Activated CD4-positive, CD25-positive, alpha-beta regulatory T cell treated with anti-CD3 and anti-CD28 coated beads, Interleukin-2, amount 50 U/mL, for 72 hours (primary cell): ENCODE measurements at regions not wholly inside any gene's neighbourhood (a gene's known extent, or its start where the extent isn't known, plus 50 kb on each side); places are given as distances from the start of the nearest gene placed in this dataset.
"Not testable (repeated sequence)": the region's sequence is repeated elsewhere in the genome, so short reads cannot be mapped to it uniquely, and the experiment has no call there.

Experiments
- DNase-seq: peaks from one replicate; pipeline ENCODE4 v3.0.0; 2021

DNA sequence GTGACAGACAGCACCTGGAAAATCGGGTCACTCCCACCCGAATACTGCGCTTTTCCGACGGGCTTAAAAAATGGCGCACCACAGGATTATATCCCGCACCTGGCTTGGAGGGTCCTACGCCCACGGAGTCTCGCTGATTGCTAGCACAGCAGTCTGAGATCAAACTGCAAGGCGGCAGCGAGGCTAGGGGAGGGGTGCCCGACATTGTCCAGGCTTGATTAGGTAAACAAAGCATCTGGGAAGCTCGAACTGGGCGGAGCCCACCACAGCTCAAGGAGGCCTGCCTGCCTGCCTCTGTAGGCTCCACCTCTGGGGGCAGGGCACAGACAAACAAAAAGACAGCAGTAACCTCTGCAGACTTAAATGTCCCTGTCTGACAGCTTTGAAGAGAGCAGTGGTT lies 1370.0 kb downstream of the SUCLG1 start:
- DNase-seq = not testable (repeated sequence)

DNA sequence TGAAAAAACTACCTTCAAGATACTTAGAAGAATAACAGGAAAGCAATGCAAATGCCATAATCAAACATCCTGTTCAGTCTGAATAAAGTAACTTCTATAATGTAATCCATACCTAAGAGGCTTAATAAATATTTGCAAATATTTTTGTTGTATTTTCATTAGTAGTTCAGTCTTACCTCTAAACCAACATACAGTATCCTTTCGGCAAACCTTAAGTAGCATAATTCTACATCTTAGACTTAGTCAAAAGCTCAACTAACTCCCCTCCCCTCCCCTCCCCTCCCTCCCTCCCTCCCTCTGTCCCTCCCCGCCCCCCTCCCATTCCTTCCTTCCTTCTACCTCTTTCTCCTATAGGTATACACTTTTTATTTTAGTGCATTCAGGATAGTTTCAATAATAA lies 1373.2 kb downstream of the SUCLG1 start:
- no peak for DNase-seq

DNA sequence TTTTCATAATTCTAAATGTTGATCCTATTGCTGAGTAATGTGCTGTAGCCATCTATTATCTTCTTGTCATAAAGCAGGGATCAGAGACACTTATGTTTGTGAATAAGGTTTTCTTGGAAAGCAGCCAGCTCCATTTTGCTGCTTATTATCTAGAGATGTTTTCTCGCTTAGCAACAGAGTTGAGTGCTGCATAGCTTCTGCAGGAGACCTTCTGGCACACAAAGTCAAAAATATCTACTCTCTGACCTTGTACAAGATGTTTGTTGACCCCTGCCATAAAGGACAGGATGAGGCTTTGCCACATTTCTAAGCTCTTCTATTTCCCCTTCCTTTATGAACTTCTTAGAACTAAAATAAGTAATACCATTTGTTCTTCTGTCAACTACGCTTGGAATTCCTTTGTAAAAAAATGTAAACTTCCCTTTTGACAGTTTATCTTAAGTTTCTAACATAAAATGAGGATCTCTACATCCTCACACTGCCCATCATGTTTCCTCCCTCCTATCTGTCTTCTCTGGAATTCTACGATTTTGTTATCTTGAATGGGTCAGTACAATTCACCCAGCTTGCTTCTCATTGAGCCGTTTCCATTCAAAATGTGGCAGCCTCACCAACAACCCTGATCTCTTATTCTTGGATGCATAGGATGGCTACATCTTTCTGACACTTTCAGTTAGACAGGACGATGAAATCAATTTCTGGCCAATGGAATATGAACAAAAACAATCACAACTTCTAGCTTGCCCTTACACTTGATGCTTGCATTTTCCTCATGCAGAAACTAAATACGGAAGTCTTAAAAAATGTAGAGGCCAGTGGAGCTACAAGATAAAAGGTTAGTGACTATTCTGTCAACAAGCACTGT lies 1377.0 kb downstream of the SUCLG1 start:
- DNase-seq = no peak

DNA sequence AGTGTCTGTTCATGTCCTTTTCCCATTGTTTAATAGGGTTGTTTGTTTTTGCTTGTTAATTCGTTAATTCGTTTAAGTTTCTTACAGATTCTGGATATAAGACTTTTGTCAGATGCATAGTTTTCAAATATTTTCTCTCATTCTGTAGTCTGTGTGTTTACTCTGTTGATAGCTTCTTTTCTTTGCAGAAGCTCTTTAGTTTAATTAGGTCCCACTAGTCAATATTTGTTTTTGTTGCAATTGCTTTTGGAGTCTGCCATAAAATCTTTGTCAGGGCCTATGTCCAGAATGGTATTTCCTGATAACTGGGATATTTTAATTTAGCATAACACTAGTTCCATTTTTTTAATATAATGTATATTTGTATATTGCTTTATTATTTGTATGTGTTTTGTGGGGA lies 1380.1 kb downstream of the SUCLG1 start:
- no peak for DNase-seq

DNA sequence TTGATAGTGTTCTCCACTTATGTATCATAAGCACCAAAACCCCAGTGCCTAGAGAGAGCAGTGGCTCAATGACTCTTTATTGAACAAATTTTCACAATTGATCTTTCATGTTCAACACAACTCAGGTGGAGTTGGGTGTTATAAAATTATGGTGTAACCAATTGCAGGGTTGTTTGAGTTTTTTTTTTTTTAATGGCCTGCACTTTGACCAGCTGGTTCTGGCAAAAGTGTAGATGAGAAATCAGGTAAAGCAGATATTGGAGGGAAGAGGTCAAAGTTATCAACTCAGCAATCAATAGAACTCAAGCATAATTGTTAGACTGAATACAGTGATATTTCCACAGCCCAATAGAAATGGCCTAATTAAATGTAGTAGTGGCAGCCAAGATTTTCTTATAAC lies 1386.3 kb downstream of the SUCLG1 start:
- DNase-seq = no peak

DNA sequence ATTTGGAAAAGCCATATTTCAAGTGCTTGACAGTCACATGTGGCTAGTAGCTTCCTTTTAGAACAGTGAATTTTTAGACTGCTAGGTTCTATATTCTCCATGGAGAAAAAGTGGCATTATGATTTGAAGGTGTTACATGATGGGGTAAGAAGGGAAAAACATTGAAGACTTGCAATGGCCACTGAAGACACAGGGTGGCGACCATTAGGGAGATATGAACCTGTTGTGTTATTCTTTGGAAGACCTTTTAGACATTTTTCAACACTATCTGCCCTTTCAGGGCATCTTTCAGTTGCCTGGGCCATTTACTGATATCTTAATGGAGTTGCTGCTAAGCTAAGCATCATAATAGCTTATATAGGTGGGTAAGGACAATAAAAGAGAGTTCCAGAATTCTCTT lies 1387.2 kb downstream of the SUCLG1 start:
- no peak for DNase-seq

DNA sequence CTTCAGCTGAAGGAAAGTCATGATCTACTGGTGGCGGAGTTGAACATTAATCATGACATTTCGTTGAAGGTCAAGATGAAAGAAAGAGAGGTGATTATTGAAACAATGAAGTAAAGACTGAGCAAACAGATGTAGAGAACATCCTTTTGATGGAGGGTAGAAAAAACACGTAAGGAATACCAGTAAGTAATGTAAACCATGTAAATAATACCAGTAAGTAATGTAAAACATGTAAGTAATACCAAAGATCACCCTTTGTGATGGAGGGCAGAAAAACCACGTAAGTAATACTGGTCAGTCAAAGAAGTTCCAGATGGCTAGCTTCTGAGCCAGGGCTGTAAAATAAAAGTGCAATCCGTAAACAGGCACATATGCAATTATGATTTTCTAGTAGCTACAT lies 1387.7 kb downstream of the SUCLG1 start:
- no peak for DNase-seq

DNA sequence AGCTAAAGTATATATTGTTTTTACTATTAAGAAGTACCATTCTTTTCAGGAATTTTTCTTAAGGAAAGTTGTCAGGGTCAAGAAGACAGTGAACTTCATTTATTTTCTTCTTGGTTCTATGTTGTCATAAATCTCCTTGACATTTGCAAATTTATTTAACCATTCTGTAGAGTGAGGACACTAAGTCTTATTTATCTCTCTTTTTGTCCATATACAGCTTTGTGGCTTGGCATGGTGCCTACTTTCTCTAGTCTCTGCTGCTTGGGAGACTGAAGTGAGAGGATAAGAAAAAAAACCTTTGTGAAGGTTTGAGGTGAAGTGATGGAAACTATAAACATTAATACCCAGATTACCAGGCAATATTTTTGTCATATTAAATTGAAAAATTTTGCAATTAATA lies 1389.4 kb downstream of the SUCLG1 start:
- DNase-seq = no peak

DNA sequence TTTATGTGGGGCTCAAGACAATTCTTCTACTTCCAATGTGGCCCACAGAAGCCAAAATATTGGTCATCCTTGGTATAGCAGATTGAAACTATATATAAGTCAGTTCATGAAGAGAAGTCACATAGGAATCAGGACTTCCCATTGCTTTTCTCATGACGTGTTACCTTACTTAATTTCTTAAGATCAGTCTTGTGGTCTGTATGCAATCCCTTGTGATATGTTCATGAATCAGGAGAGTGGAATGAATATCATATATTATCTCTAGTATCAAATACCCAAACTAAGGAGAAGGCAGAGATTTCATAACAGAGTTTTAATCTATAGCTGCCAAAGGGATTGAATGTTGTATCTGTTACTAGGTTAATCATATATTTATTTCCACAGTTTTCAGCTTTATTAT lies 1390.4 kb downstream of the SUCLG1 start:
- DNase-seq = no peak

DNA sequence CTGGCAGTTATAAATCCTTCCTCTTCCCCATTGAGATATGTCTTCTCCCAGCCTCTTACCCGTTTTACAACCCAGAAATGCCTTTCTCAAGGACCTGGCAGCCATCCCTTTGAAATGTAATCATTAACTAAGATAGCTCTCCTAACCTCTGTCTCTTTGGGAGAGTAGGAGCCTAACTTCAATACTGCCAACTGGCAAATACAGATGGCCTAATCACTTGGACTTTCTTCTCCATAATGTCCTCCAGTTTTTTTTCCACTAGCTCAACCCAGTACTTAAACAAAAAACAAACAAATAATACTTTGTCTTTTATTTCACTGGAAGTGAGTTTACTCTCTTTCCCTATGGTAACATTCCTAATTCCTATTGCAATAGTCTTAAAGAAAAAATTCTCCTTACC lies 1391.1 kb downstream of the SUCLG1 start:
- DNase-seq = no peak

DNA sequence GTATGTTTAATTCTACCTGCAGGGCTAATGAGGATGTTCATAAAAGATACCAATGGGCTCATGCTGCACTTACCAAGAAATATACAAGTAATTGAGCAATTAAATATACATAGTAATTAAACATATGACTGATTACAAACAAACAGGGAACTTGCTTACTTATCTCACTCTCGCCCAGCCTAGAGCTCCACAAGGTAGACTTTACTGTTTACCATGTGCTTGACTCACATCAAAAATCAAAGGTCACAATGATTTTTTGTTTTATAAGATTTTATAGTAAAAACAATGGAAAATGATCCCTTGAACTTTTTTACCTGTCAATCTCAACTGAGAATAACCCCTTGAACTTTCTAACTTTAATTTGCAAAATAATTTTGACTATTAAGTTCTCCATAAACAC lies 1395.1 kb downstream of the SUCLG1 start:
- no peak for DNase-seq

DNA sequence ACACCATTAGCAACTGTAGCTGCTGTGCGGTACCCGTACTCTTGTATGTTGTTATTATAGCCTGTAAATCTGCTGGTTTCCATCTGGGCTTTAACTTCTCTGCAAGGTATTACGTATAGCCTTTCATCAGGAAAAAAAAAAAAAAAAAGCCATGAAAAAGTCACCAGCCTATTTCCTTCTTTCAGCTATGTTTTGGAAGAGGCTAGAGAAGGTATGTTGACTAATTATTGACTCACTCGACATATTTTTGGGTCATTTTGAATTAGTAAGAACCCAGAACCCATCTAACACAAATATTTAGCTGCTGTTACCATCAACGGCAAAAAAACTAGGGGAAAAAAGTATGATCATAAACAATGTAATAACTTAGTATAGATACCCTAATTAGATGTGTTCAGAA lies 1395.6 kb downstream of the SUCLG1 start:
- no peak for DNase-seq

DNA sequence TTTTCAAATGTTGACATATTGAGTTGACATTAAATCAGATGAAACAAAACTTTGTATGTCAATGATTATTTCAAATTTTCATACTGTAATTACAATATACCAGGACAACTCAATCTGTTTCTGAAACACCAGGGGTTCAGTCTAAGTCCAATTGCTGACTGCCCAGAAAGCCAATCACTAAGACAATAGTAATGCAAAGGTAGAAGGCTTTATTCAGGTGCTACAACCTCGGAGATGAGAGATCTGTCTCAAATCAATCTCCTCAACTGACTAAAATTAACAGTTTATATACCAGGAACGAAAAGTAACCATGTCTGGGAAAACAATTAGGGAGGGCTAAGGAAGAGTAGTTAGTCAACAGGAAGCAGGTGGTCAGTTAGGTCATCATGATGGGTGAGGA lies 1400.4 kb downstream of the SUCLG1 start:
- no peak for DNase-seq

DNA sequence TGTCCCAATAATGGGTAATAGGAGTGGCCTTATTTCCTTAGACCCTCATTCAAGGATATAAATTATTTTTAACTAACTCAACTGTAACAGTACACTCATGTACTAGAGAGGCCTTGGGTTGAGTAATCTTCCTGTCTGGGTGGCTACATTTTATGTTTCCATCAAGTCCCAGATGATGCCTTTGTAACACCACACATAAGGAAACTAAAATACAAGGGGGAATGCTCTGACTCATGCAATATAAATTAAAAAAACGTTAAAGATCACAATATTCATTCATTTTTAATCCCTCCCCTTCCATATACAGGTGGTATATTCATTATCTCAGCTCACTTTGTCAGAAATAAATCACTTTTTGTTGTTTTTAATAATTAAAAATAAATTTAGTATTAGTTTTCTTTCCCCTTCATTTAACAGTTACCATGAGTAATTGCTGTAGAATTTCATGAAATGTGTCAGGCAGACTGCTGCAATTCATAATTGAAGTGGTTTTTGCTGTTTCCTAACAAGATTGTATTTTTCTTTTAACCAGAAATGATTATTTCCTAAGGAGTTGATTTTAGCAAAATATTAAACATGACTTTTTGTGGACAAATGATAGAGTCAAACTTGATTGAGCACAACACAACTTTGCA lies 1403.6 kb downstream of the SUCLG1 start:
- no peak for DNase-seq

DNA sequence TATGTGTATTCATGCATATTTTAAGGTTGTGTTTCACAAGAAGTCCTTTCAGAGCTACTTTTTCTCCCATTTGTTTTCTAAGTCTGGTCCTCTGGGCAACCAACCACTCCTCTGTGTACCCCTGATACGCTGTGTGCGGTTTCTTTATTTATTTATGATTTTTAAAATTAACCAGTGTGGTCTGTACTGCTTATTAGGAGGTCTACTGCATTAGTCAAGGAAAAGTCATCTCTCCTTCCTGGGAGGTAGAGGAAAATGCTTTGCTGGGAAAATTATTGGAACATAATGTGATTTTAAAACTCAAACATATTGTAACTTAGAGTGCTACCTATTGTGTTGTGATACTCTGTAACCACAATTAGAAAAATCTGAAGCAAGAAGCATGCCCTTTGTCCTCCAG lies 1404.3 kb downstream of the SUCLG1 start:
- no peak for DNase-seq

DNA sequence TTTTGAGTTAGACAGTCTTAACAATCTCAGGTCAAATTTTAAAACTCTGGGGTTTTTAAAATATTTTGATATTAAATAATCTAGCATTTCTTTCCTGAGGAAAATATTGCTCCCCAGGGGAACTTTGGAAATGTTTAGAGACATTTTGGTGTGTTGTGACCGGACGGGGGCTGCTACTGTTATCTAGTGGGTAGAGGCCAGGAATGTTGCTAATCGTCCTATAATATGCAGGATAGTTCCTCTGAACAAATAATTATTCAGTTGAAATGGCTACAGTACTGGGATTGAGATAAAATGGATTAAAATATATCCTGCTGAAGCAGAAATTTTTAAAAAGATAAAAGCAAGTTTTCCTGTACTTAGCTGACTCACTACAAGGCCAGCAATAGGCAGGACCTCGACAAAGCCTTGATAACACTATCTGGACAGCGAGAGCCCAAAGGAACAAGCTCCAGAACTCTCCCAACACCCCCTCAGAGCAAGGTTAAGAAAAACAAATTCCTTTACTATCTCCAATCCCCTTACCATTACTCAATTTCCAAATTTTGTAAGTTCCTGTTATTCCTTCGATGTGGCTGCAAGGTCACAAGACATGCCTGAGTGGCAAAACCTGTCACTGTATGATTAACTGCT lies 1407.4 kb downstream of the SUCLG1 start:
- no peak for DNase-seq

DNA sequence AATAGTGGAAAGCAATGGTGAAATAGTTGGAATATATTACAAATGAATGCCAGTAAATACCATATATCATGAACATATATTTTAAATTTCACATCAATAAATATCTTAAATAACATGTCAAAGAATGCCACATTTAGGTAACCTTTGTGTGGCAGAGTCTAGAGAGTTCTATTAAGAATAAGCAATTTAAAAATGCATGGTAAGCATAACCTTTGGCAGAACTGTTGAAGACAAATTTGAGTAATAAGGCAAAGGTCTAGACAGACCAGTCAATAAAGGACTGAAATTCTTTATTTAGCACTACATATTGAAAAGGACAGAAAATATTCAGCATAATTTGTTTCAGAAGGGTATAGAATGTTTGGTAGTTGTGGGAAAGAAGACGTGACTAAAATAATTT lies 1417.0 kb downstream of the SUCLG1 start:
- DNase-seq = no peak

DNA sequence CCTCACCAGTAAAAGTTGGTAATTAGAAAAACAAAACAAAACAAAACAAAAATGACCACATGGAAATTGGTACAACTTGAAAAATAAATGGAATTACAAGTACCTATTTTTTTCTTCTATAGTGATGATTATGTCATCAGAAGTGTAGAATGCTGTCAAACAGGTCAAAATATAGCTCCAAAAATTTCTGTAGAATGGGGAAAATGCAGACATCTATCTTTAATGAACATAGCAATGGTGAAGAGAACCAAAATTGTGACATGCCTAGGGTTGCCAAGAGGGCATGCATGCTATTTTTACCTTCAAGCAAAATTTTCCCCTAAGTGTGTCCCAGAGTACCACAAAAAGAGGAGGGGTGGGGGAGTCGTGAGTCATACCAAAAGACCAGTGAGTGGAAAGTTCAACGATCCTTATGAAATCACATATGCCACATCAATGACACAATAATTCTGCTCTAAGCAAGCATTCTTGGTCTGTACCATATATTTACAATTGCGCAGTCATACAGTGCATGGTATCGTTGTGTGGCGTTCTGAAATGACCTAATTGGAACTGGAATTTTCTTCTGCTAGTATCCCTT lies 1436.4 kb downstream of the SUCLG1 start:
- DNase-seq = no peak

DNA sequence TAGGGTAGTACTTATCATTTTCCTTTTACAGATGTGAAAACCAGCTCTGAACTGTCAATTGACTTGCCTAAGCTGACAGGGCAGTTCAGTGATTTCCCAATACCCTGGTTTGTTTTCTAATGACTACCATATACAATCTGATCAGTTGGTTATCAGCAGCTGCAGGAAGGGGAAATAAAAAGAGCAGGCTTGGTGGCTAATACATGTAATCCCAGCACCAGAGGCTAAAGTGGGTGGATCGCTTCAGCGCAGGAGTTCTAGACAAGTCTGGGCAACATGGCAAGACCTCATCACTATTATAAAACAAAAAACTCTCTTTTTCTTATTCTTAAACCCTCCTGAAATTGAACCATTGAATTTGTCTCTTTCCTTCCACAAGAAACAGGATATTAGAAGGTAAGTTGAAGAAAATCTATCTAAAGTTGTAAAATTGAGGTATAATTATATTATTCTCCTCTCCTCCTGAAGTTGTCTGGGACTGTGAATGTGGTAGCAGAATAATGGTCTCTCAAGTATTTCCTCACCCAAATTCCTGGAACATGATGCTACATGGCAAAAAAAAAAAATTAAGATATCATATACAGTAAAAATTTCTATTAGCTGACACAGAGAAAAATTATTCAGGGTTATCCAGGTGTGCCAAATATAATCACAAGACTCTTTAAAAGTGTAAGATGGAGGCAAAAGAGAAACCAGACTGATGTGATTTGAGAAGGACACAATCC lies 1441.6 kb downstream of the SUCLG1 start:
- no peak for DNase-seq

DNA sequence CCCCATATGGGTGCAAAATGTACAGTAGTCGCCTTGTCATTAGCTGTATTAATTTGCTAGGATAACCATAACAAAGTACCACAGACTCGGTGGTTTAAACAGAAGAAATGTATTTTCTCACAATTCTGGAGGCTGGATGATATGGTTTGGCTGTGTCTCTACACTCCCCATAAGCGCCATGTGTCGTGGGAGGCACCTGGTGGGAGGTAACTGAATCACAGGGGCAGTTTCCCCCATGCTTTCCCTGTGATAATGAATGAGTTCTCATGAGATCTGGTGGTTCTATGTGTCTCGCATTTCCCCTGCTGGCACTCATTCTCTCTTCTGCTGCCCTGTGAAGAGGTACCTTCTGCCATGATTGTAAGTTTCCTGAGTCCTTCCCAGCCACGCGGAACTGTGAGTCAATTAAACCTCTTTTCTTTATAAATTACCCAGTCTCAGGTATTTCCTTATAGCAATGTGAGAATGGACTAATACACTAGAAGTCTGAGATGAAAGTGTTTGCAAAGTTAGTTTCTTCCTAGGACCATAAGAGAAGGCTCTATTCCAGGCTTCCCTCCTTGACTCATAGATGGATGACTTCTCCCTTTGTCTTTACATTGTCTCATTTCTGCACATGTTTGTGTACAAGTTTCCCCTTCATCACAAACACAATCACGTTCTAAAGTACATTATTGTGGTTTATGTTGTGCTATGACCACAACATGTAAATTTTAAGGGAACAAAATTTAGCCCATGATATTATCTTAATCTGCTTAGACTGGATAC lies 1442.6 kb downstream of the SUCLG1 start:
- no peak for DNase-seq

DNA sequence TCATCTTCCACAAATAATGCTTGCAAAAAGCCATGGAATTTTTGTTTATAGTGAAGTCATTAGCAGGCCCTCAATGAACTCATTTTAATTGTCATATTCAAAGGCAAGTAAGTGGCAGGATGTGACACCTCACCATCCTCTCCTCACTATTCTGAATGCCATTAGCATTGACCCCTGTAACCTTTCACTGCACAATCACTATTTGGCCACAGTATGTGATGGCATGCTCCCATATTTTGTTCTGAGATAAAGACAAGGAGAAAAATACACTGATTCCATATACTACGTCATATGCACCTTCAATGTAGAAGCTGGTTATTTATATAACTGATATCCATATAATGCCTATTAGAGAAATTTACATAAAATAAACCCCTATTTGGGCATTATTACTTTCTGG lies 1443.2 kb downstream of the SUCLG1 start:
- no peak for DNase-seq

DNA sequence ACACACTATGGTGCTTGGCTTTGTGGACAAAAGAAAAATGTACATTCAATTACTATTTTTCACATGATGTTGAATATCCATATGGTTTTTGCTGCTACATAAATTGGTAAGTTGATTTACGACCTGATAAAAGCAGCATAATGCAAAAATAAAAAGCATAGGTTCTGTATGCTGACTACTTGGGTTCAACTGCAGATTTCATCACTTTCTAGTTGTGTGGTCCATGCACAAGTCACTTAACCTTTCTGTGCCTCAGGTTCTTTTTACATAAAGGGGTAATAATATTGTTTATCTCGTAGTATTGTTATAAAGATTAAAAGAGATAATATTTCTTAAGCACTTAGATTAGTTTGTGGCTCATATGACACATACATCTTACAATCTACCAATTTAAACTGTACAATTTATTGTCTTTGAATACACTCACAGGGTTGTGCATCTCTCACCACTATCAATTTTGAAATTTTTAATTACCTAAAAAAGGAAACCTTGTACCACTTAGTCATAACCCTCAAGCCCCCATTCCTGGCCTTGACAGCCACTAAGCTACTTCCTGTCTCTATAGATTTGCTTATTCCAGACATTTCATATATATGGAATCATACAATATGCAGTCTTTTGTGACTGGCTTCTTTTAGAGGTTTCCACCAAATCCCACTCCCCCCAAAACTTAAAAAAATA lies 1443.9 kb downstream of the SUCLG1 start:
- no peak for DNase-seq
